ENCODE measurements at regions not wholly inside any gene's neighbourhood (a gene's known extent, or its start where the extent isn't known, plus 50 kb on each side); places are given as distances from the start of the nearest gene placed in this dataset.

DNA sequence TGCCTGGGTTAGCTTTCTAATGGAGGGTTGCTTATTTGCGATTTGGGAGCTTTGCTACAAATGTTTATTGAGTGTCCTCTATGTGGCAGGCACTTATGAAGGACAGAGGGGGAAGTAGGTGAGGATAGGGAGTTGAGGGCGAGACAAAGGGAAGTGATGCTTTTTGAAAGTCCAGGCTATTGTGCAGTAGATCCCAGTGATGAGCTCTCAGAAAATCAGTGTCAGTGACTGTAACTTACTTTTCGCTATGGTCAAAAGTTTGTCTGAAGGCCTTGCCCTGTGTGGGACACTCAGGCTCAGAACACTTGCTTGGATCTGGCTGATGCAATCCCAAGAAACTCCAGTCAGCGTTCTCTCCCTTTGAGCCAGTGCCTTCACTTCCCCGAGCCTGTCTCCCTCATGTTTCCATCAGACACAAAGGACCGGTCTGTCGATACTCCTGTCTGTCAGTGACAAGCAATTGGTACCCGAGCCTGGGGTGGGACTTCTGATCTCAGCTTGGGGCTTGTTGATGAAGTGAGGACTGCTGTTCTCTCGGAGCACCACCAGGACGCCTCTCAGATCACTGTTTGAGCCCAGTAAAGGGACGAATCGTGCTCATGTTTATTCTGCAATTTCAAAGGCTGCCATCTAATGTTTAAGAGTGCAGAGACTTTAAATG lies 63.1 kb upstream of the SORCS3 start:
- Histone ChIP-seq H3K79me2 (no peaks in the 10 kb centered on the region), H2AFZ (no peak overlapping the region), H3K9me2 (replicated peaks; ENCODE audit: insufficient read depth) (no peaks in the 10 kb centered on the region), H3K4me2 (no peak overlapping the region), H3K4me1 (ENCODE audit: insufficient read depth) (no peaks in the 10 kb centered on the region), H3K9me3 (ENCODE audit: low read depth) (no peaks in the 10 kb centered on the region), H3K4me3 (no peak overlapping the region), H3K27me3 (peaks cover 17% of the 10 kb centered on the region), H4K20me1 (ENCODE audit: insufficient read depth, poor library complexity, severe bottlenecking) (no peaks in the 10 kb centered on the region), H3K36me3 (replicated peaks; ENCODE audit: insufficient read depth, low read depth) (no peaks in the 10 kb centered on the region), H3K27ac (no peak overlapping the region)
- DNase-seq (ENCODE audit: low spot score): no peak
- TF ChIP-seq, protein P1, sequence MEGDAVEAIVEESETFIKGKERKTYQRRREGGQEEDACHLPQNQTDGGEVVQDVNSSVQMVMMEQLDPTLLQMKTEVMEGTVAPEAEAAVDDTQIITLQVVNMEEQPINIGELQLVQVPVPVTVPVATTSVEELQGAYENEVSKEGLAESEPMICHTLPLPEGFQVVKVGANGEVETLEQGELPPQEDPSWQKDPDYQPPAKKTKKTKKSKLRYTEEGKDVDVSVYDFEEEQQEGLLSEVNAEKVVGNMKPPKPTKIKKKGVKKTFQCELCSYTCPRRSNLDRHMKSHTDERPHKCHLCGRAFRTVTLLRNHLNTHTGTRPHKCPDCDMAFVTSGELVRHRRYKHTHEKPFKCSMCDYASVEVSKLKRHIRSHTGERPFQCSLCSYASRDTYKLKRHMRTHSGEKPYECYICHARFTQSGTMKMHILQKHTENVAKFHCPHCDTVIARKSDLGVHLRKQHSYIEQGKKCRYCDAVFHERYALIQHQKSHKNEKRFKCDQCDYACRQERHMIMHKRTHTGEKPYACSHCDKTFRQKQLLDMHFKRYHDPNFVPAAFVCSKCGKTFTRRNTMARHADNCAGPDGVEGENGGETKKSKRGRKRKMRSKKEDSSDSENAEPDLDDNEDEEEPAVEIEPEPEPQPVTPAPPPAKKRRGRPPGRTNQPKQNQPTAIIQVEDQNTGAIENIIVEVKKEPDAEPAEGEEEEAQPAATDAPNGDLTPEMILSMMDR (IDR thresholded peaks at IDR 0.05; ENCODE audit: poor library complexity): no peak
- TF ChIP-seq EZH2phosphoT487 (IDR thresholded peaks at IDR 0.05; ENCODE audit: low read depth, severe bottlenecking, unreplicated experiment): no peak
- TF ChIP-seq EZH2 (IDR thresholded peaks at IDR 0.05; ENCODE audit: borderline replicate concordance): no peak
- 74% methylated on average over 12 of the region's 12 CpGs for WGBS (ENCODE audit: low lambda C conversion rate, missing lambda C conversion rate)

DNA sequence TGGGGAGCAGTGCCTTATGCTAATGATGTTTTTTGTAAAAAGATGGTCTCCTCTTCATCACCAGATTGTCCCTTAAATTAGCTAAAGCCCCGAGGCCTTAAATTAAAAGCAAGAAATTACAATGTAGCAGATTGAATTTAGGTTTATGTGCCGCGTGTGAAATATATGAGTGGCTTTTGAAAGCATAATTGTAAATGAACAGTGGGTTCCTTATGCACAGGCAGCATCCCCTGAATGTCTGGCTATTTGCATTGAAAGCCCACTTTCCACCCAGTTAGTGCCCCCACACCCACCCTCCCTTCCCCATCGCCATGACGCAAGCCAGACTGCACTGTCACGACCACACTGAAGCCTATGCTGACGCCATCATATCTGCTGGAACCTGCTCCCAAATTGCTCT lies 62.4 kb upstream of the SORCS3 start:
- Histone ChIP-seq H3K36me3 (replicated peaks; ENCODE audit: insufficient read depth, low read depth) (no peaks in the 10 kb centered on the region), H3K9me3 (ENCODE audit: low read depth) (no peaks in the 10 kb centered on the region), H4K20me1 (ENCODE audit: insufficient read depth, poor library complexity, severe bottlenecking) (no peaks in the 10 kb centered on the region), H3K27me3 (peaks cover 17% of the 10 kb centered on the region), H3K9me2 (replicated peaks; ENCODE audit: insufficient read depth) (no peaks in the 10 kb centered on the region), H3K4me1 (ENCODE audit: insufficient read depth) (no peaks in the 10 kb centered on the region), H3K4me2 (no peak overlapping the region), H3K27ac (no peak overlapping the region), H3K4me3 (no peak overlapping the region), H3K79me2 (no peaks in the 10 kb centered on the region), H2AFZ (no peak overlapping the region)
- no peak for TF ChIP-seq EZH2phosphoT487 (IDR thresholded peaks at IDR 0.05; ENCODE audit: low read depth, severe bottlenecking, unreplicated experiment)
- TF ChIP-seq, protein P1 (IDR thresholded peaks at IDR 0.05; ENCODE audit: poor library complexity): no peak
- TF ChIP-seq EZH2 (IDR thresholded peaks at IDR 0.05; ENCODE audit: borderline replicate concordance): no peak
- DNase-seq (ENCODE audit: low spot score): no peak
- 80% methylated on average over 7 of the region's 7 CpGs for WGBS (ENCODE audit: low lambda C conversion rate, missing lambda C conversion rate)

DNA sequence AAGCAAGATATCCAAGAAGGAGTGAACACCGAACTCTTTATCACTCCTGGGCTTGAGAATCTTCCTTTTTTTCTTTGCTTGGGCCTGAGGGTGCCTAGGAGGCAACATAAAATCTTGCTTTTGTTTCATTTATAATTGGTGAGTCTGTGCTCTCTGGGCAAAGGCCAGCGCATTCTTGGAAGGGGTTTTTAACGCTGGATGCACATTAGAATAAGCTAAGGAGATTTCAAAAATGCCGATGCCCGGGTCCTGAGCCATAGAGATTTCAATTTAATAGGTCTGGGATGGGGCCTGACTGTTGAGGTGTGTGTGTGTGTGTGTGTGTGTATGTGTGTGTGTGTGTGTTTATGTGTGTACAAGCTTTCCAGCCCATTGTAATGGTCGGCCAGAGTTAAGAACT lies 62.0 kb upstream of the SORCS3 start:
- Histone ChIP-seq H3K4me2 (no peak overlapping the region), H3K27me3 (peaks cover 17% of the 10 kb centered on the region), H3K4me3 (no peak overlapping the region), H2AFZ (no peak overlapping the region), H3K9me3 (ENCODE audit: low read depth) (no peaks in the 10 kb centered on the region), H4K20me1 (ENCODE audit: insufficient read depth, poor library complexity, severe bottlenecking) (no peaks in the 10 kb centered on the region), H3K4me1 (ENCODE audit: insufficient read depth) (no peaks in the 10 kb centered on the region), H3K79me2 (no peaks in the 10 kb centered on the region), H3K36me3 (replicated peaks; ENCODE audit: insufficient read depth, low read depth) (no peaks in the 10 kb centered on the region), H3K9me2 (replicated peaks; ENCODE audit: insufficient read depth) (no peaks in the 10 kb centered on the region), H3K27ac (no peak overlapping the region)
- WGBS (ENCODE audit: low lambda C conversion rate, missing lambda C conversion rate): 70% methylated on average over 6 of the region's 6 CpGs
- no peak for DNase-seq (ENCODE audit: low spot score)
- TF ChIP-seq, protein P1 (IDR thresholded peaks at IDR 0.05; ENCODE audit: poor library complexity): no peak
- TF ChIP-seq EZH2 (IDR thresholded peaks at IDR 0.05; ENCODE audit: borderline replicate concordance) (no peak), EZH2phosphoT487 (IDR thresholded peaks at IDR 0.05; ENCODE audit: low read depth, severe bottlenecking, unreplicated experiment) (no peak)

Data from hepatocyte (in vitro differentiated cells).